Body of pancreas (tissue), 3 donors: ENCODE measurements at regions not wholly inside any gene's neighbourhood (a gene's known extent, or its start where the extent isn't known, plus 50 kb on each side); places are given as distances from the start of the nearest gene placed in this dataset. TPM values are rescaled to one million over a fixed set of nuclear protein-coding genes. Genes with fewer than 3 reads are reported as not detected.

ENCODE experiments used
- microRNA-seq, 2 donors: library from miRNA; unstranded; fragments of <30 nt; microRNA quantifications; one replicate each; pipeline ENCODE4, GENCODE V29; 2016; ENCODE audit warnings: borderline number of aligned reads in 2 of 2, borderline replicate concordance in 2 of 2
- small RNA-seq: library from RNA; depleted of rRNA; stranded (forward); fragments of <200 nt; gene quantifications from one replicate; pipeline ENCODE3, GENCODE V24; 2016

Small RNA genes in the stretch of these regions (microRNA-seq; reads per million reads assigned to microRNA genes)
- gene MIR4477B = 0 reads per million in 2 donors

Small RNA genes in the stretch of these regions (small RNA-seq; reads per million reads assigned to genes)
- not detected for gene MIR4477B
- not detected for gene PTGER4P3
- not detected for gene RNA5SP284
